KOPT-K1 (cell line): ENCODE measurements at regions not wholly inside any gene's neighbourhood (a gene's known extent, or its start where the extent isn't known, plus 50 kb on each side); places are given as distances from the start of the nearest gene placed in this dataset.
"Not testable (repeated sequence)": the region's sequence is repeated elsewhere in the genome, so short reads cannot be mapped to it uniquely, and the experiment has no call there.

Experiments
- H3K27ac ChIP-seq: fragments of 200-600 bp; sonication (generic); 2 replicates; pipeline ENCODE4 v1.5.1; 2016; ENCODE audit warnings: antibody characterized with exemption, mild to moderate bottlenecking, low read depth, low read length; ENCODE audit not compliant: poor library complexity, severe bottlenecking
- H3K36me3 ChIP-seq: fragments of 200-600 bp; sonication (generic); 2 replicates; pipeline ENCODE4 v1.5.1; 2017; ENCODE audit warnings: antibody characterized with exemption, mild to moderate bottlenecking, low read length, moderate library complexity; ENCODE audit not compliant: insufficient read depth
- H3K9me3 ChIP-seq: fragments of 200-600 bp; sonication (generic); 2 replicates; pipeline ENCODE4 v1.5.1; 2017; ENCODE audit warnings: antibody characterized with exemption, low read length, mild to moderate bottlenecking; ENCODE audit not compliant: insufficient read depth, poor library complexity, severe bottlenecking

DNA sequence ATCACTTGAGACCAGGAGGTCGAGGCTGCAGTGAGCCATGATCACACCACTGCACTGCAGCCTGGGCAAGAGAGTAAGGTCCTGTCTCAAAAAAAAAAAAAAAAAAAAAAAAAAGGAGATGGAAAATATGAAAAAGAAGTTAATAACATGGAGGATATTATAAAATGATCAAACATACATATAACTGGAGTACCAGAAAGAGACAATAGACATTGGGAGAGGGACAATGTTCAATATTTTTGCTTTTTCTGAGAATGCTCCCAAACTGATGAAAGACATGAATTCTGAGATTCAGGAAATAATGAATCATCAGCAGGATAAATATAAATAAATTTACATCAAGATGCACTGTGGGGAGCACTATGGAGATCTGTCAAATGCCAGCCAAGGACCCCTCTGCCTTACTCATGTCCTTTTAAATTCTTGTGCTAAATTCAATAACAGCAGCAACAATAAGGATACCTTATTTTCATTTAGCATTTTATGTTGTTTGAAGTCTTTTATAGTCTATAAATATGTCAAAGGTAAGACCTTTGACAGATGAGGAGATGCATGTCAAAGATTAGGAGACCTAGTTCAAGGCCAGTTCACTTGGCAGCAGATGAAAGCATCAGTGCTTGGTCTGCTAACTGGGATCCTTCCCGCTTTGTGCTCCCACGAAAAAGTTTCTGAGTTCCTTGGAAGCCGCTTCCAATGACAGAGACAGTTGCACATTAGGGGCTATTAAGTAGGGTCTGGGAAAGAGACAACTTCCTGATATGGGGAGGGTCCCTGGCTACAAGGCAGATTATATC lies 97.7 kb downstream of the TLR5 start:
- Histone ChIP-seq H3K27ac (no peak overlapping the region), H3K36me3 (no peaks in the 10 kb centered on the region), H3K9me3 (peaks cover 22% of the 10 kb centered on the region)

DNA sequence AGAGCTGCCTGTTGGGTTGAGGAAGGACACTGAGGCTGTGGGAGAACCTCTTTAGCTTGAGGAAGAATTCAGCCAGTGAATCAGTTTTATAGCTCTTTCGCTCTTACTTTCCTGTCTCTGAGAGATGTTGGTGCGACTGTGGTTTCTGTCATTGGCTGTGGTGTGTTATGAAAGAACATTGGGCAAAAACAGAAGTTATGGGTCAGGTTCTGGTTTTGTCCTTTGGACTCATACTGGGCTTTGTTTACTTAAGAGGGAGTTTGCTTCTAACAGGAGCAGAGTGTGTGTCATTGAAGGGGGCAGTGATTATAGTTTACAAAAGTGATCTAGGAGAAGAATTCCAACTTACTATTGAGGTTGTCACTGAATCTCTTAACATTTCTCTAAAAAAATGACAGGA lies 97.0 kb downstream of the TLR5 start:
- H3K9me3 ChIP-seq = peaks cover 22% of the 10 kb centered on the region
- H3K27ac ChIP-seq = no peak overlapping the region
- no peaks in the 10 kb centered on the region for H3K36me3 ChIP-seq

DNA sequence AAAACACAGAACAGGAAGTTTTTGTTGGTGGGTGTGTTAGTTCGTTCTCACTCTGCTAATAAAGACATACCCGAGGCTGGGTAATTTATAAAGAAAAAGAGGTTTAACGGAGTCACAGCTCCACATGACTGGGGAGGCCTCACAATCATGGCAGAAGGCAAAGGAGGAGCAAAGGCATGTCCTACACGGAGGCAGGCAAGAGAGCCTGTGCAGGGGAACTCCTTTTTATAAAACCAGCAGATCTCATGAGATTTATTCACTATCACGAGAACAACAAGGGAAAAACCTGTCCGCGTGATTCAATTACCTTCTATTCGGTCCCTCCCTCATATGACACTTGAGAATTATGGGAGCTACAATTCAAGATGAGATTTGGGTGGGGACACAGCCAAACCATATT lies 96.6 kb downstream of the TLR5 start:
- not testable (repeated sequence) for H3K27ac ChIP-seq, H3K36me3 ChIP-seq
- peaks cover 22% of the 10 kb centered on the region for H3K9me3 ChIP-seq

DNA sequence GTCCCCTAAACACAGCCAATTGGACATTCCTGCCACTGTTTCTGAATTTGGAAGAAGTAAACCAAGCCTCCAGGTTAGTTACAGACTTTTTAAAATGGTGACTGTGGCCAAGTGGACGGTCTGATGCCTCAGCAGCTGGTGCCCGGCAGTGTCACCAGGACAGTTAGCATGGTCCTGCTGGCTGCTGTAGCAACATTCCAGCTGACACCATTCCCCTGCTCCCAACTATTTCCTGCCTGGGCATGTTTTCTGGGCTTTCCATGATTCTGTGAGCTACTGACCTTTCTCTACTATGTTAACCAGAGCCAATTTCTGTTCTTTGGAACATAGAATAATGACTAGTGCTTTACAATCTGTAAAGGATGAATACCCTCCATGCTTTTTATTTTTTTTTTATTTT lies 95.0 kb downstream of the TLR5 start:
- Histone ChIP-seq H3K9me3 (peaks cover 22% of the 10 kb centered on the region), H3K36me3 (no peaks in the 10 kb centered on the region), H3K27ac (no peak overlapping the region)

DNA sequence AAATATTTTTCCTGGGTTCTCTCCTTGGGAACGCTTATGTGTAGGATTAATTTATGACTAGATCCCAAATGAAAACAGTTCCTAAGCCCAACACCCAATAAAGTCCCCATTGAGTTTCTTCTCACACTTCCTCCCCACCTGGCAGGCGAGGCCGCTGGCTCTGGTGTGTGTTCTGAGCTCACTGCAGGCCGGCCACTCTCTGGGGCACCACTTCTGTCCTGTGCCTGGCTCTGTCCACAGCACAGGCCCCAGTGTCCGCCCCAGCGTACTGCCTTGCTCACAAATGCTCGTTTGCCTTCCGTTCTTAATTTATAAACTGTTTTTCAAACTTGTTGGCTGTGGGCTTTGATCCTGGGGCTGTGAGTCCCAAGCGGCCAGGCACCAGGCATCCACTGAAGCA lies 90.6 kb downstream of the TLR5 start:
- no peak overlapping the region for H3K27ac ChIP-seq
- H3K9me3 ChIP-seq = no peaks in the 10 kb centered on the region
- no peaks in the 10 kb centered on the region for H3K36me3 ChIP-seq

DNA sequence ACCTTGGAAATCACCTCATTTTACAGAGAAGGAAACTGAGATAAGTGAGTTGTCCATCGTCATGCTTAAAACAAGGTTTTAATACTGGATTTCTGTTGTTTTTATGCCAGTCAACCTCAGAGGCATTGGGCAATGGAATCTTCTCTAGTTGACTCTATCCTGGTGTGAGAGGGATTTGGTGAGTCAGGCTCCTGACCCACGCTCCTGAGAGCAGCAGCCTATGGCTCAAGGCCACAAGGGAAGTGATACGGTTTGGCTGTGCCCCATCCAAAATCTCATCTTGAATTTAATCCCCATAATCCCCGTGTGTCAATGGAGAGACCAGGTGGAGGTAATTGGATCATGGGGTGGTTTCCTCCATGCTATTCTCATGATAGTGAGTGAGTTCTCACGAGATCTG lies 90.1 kb downstream of the TLR5 start:
- H3K27ac ChIP-seq = no peak overlapping the region

DNA sequence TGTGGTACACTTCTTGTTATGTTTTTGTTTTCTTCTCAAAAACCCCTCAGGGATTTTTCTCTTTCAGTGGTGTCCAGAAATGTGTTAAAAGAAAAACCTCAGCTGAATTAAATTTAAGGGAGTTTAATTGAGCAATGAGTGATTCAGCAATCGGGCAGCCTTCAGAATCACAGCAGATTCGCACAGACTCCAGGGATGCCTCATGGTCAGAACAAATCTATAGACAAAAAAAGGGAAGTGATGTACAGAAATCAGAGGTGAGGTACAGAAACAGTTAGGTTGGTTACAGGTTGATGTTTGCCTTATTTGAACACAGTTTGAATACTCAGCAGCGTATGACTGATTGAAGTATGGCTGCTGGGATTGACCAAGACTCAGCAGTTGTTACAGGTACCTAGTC lies 86.2 kb downstream of the TLR5 start:
- Histone ChIP-seq H3K36me3 (no peaks in the 10 kb centered on the region), H3K27ac (no peak overlapping the region), H3K9me3 (no peaks in the 10 kb centered on the region)

More for the DNA sequence above, 90.1 kb downstream of the TLR5 start:
- Histone ChIP-seq H3K9me3 (no peaks in the 10 kb centered on the region), H3K36me3 (no peaks in the 10 kb centered on the region)

DNA sequence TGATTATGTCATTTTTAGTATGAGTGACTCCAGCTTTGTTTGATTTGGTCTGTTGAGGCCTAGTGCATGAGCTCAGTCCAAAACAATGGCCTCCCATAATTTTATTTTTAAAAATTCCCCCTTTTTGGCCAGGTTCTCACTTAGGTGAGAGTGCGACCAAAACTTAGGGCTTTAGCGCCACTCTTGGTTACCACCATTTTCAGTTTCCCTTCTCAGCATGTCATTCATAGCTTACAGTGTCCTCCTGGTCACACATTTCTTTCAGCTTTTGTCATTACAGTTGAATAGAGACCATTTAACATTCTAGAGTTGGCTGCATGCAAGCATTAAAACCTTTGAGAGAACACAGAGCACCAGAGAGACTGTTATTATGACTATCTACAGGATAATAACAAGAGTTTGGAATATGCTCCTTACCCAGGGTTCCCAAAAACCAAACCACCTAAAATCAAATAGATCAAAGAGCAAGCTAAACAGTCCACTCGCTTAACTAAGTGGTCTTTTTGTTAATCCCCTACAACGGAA lies 85.4 kb downstream of the TLR5 start:
- Histone ChIP-seq H3K27ac (no peak overlapping the region), H3K36me3 (no peaks in the 10 kb centered on the region), H3K9me3 (no peaks in the 10 kb centered on the region)
